ENCODE measurements at regions not wholly inside any gene's neighbourhood (a gene's known extent, or its start where the extent isn't known, plus 50 kb on each side); places are given as distances from the start of the nearest gene placed in this dataset.

GRCh38 chr6:23503173-23503572 is 622.8 kb upstream of the NRSN1 start:
- Histone ChIP-seq H3K4me3 (no peak overlapping the region), H3K36me3 (no peaks in the 10 kb centered on the region), H3K27ac (no peak overlapping the region), H3K9me3 (no peaks in the 10 kb centered on the region), H3K27me3 (no peaks in the 10 kb centered on the region), H3K4me1 (no peaks in the 10 kb centered on the region)
- in situ Hi-C loops (cut with MboI; ENCODE audit: low pct_ligation_motif_present in 1 of 4, low pct_unique_long_range_greater_than_20kb in 1 of 4, low sequenced_read_pairs in 3 of 4), result no loop called here
- intact Hi-C loops (cut with DNase I; ENCODE audit: low total_unique reads), result no loop called here
- 29 to 50% methylated on average over 1 of the region's 1 CpG for WGBS, 2 donors (ENCODE audit: low coverage in 1 of 2)
- TF ChIP-seq POLR2A (IDR thresholded peaks at IDR 0.05) (no peak), CTCF (IDR thresholded peaks at IDR 0.05) (no peak), EP300 (IDR thresholded peaks at IDR 0.05; ENCODE audit: low read depth) (no peak), POLR2AphosphoS5 (IDR thresholded peaks at IDR 0.05) (no peak)
- no peak for DNase-seq

GRCh38 chr6:23505026-23505425 is 621.0 kb upstream of the NRSN1 start:
- Histone ChIP-seq H3K27me3 (no peaks in the 10 kb centered on the region), H3K9me3 (no peaks in the 10 kb centered on the region), H3K36me3 (no peaks in the 10 kb centered on the region), H3K4me1 (no peaks in the 10 kb centered on the region), H3K4me3 (no peak overlapping the region), H3K27ac (no peak overlapping the region)
- TF ChIP-seq POLR2A (IDR thresholded peaks at IDR 0.05) (no peak), POLR2AphosphoS5 (IDR thresholded peaks at IDR 0.05) (no peak), EP300 (IDR thresholded peaks at IDR 0.05; ENCODE audit: low read depth) (no peak), CTCF (IDR thresholded peaks at IDR 0.05) (no peak)
- no peak for DNase-seq
- intact Hi-C loops (cut with DNase I; ENCODE audit: low total_unique reads), result no loop called here
- 83% methylated on average over 3 of the region's 3 CpGs for WGBS, 2 donors (ENCODE audit: low coverage in 1 of 2)
- in situ Hi-C loops (cut with MboI; ENCODE audit: low pct_ligation_motif_present in 1 of 4, low pct_unique_long_range_greater_than_20kb in 1 of 4, low sequenced_read_pairs in 3 of 4), result no loop called here

GRCh38 chr6:23510778-23511510 is 615.1 kb upstream of the NRSN1 start:
- Histone ChIP-seq H3K27ac (no peak overlapping the region), H3K9me3 (no peaks in the 10 kb centered on the region), H3K36me3 (no peaks in the 10 kb centered on the region), H3K4me3 (no peak overlapping the region), H3K27me3 (no peaks in the 10 kb centered on the region), H3K4me1 (no peaks in the 10 kb centered on the region)
- in situ Hi-C loops (cut with MboI; ENCODE audit: low pct_ligation_motif_present in 1 of 4, low pct_unique_long_range_greater_than_20kb in 1 of 4, low sequenced_read_pairs in 3 of 4) (no loop called here), intact Hi-C loops (cut with DNase I; ENCODE audit: low total_unique reads) (no loop called here)
- WGBS, 2 donors (ENCODE audit: low coverage in 1 of 2), result 47 to 51% methylated on average over 2 of the region's 2 CpGs
- TF ChIP-seq EP300 (IDR thresholded peaks at IDR 0.05; ENCODE audit: low read depth) (no peak), POLR2A (IDR thresholded peaks at IDR 0.05) (no peak), CTCF (IDR thresholded peaks at IDR 0.05) (no peak), POLR2AphosphoS5 (IDR thresholded peaks at IDR 0.05) (no peak)
- no peak for DNase-seq

- WGBS, 2 donors (ENCODE audit: low coverage in 1 of 2), result 86 to 100% methylated on average over 1 of the region's 1 CpG
- Histone ChIP-seq H3K4me1 (no peaks in the 10 kb centered on the region), H3K27me3 (no peaks in the 10 kb centered on the region), H3K4me3 (no peak overlapping the region), H3K9me3 (no peaks in the 10 kb centered on the region), H3K36me3 (no peaks in the 10 kb centered on the region), H3K27ac (no peak overlapping the region)
- intact Hi-C loops (cut with DNase I; ENCODE audit: low total_unique reads) (no loop called here), in situ Hi-C loops (cut with MboI; ENCODE audit: low pct_ligation_motif_present in 1 of 4, low pct_unique_long_range_greater_than_20kb in 1 of 4, low sequenced_read_pairs in 3 of 4) (no loop called here)
- no peak for DNase-seq
- TF ChIP-seq CTCF (IDR thresholded peaks at IDR 0.05) (no peak), EP300 (IDR thresholded peaks at IDR 0.05; ENCODE audit: low read depth) (no peak), POLR2A (IDR thresholded peaks at IDR 0.05) (no peak), POLR2AphosphoS5 (IDR thresholded peaks at IDR 0.05) (no peak)
These were observed 614.2 kb upstream of the NRSN1 start for GRCh38 chr6:23511817-23512216.

Data from transverse colon (tissue), 4 donors.